ENCODE measurements at regions not wholly inside any gene's neighbourhood (a gene's known extent, or its start where the extent isn't known, plus 50 kb on each side); places are given as distances from the start of the nearest gene placed in this dataset.

- no peak for TF ChIP-seq CTCF (conservative IDR thresholded peaks at IDR 0.05 in 1 of 2, IDR thresholded peaks at IDR 0.05 in 1 of 2; ENCODE audit: extremely low read depth in 1 of 2, insufficient read depth in 1 of 2, low read depth in 1 of 2, low read length in 2 of 2)
- no peak for TF ChIP-seq EZH2 (IDR thresholded peaks at IDR 0.05; ENCODE audit: borderline replicate concordance, low read length)
Observed at GRCh38 chr6:159464816-159465215, 228.2 kb downstream of the SOD2 start.
